Brain pericyte (primary cell): ENCODE measurements at regions not wholly inside any gene's neighbourhood (a gene's known extent, or its start where the extent isn't known, plus 50 kb on each side); places are given as distances from the start of the nearest gene placed in this dataset.
A peak's percentile ranks its signal among the peaks of the same experiment; 100 is the strongest.
"Not testable (repeated sequence)": the region's sequence is repeated elsewhere in the genome, so short reads cannot be mapped to it uniquely, and the experiment has no call there.

Experiments used
- DNase-seq: peaks from one replicate; pipeline ENCODE4 v3.0.0-alpha.2; 2012; ENCODE audit warnings: low read depth, low spot score

- DNase-seq: not testable (repeated sequence)
Observed at GRCh38 chr9:41018948-41019347, 109.5 kb downstream of the FOXD4L6 start.

- DNase-seq: not testable (repeated sequence)
Observed at GRCh38 chr9:41016699-41017098, 111.8 kb downstream of the FOXD4L6 start.

- DNase-seq: not testable (repeated sequence)
Observed at GRCh38 chr9:40999952-41000700, 128.4 kb downstream of the FOXD4L6 start.

- not testable (repeated sequence) for DNase-seq
Observed at GRCh38 chr9:40995490-40995889, 133.0 kb downstream of the FOXD4L6 start.

- not testable (repeated sequence) for DNase-seq
Observed at GRCh38 chr9:40993842-40994241, 134.6 kb downstream of the FOXD4L6 start.

GRCh38 chr9:40993375-40993774 is 135.1 kb downstream of the FOXD4L6 start:
- not testable (repeated sequence) for DNase-seq

- peak; percentile 6 for DNase-seq
Observed at GRCh38 chr9:40992472-40992821, 136.0 kb downstream of the FOXD4L6 start.

GRCh38 chr9:40991741-40992471 is 136.6 kb downstream of the FOXD4L6 start:
- peak; percentile 94 for DNase-seq

GRCh38 chr9:40991100-40991740 is 137.3 kb downstream of the FOXD4L6 start:
- DNase-seq: not testable (repeated sequence)

GRCh38 chr9:40986332-40986731 is 142.1 kb downstream of the FOXD4L6 start:
- not testable (repeated sequence) for DNase-seq

GRCh38 chr9:40975351-40975750 is 153.1 kb downstream of the FOXD4L6 start:
- not testable (repeated sequence) for DNase-seq

- DNase-seq: not testable (repeated sequence)
Observed at GRCh38 chr9:40974912-40975311, 153.6 kb downstream of the FOXD4L6 start.

- DNase-seq: not testable (repeated sequence)
Observed at GRCh38 chr9:40971773-40972172, 156.7 kb downstream of the FOXD4L6 start.

- not testable (repeated sequence) for DNase-seq
Observed at GRCh38 chr9:40970340-40970739, 158.1 kb downstream of the FOXD4L6 start.

GRCh38 chr9:40962461-40962860 is 166.0 kb downstream of the FOXD4L6 start:
- not testable (repeated sequence) for DNase-seq

- peak; percentile 53 for DNase-seq
Observed at GRCh38 chr9:40951876-40952494, 176.5 kb downstream of the FOXD4L6 start.

GRCh38 chr9:40946228-40946627 is 182.3 kb downstream of the FOXD4L6 start:
- not testable (repeated sequence) for DNase-seq

GRCh38 chr9:40942730-40943129 is 185.8 kb downstream of the FOXD4L6 start:
- not testable (repeated sequence) for DNase-seq

- DNase-seq: not testable (repeated sequence)
Observed at GRCh38 chr9:40939888-40940209, 188.6 kb downstream of the FOXD4L6 start.

GRCh38 chr9:40939201-40939887 is 189.1 kb downstream of the FOXD4L6 start:
- DNase-seq: not testable (repeated sequence)

- DNase-seq: no peak
Observed at GRCh38 chr9:40935336-40935735, 193.1 kb downstream of the FOXD4L6 start.
